Cardiac septum (tissue), 1 donor: ENCODE measurements at regions not wholly inside any gene's neighbourhood (a gene's known extent, or its start where the extent isn't known, plus 50 kb on each side); places are given as distances from the start of the nearest gene placed in this dataset.
"Not testable (repeated sequence)": the region's sequence is repeated elsewhere in the genome, so short reads cannot be mapped to it uniquely, and the experiment has no call there.

Experiments used
- DNase-seq: peaks from one replicate; pipeline ENCODE4 v3.0.0-alpha.2; 2020; ENCODE audit warnings: low spot score
- intact Hi-C: fragments of 100-400 bp; cut with DNase I; formaldehyde crosslinking; loops from one replicate; pipeline ENCODE4 v1.14.0; 2022
- donor health status: DM: no; HTN: no; CAD: no.

- intact Hi-C loops: no loop called here
- no peak for DNase-seq
These were observed 127.6 kb upstream of the NPAS2 start for GRCh38 chr2:100692381-100692780.

GRCh38 chr2:100692906-100693305 is 127.0 kb upstream of the NPAS2 start:
- intact Hi-C loops: no loop called here
- no peak for DNase-seq

GRCh38 chr2:100699131-100699530 is 120.8 kb upstream of the NPAS2 start:
- intact Hi-C loops: no loop called here
- no peak for DNase-seq

GRCh38 chr2:100702438-100703109 is 117.4 kb upstream of the NPAS2 start:
- intact Hi-C loops: no loop called here
- no peak for DNase-seq

GRCh38 chr2:100703213-100703612 is 116.7 kb upstream of the NPAS2 start:
- DNase-seq: no peak

GRCh38 chr2:100703739-100704138 is 116.2 kb upstream of the NPAS2 start:
- intact Hi-C loops: no loop called here
- DNase-seq: no peak

More at GRCh38 chr2:100703213-100703612, 116.7 kb upstream of the NPAS2 start:
- intact Hi-C loops: no loop called here

GRCh38 chr2:100704156-100704555 is 115.8 kb upstream of the NPAS2 start:
- no peak for DNase-seq
- intact Hi-C loops: no loop called here

- intact Hi-C loops: no loop called here
- DNase-seq: no peak
These were observed 115.2 kb upstream of the NPAS2 start for GRCh38 chr2:100704711-100705110.

- intact Hi-C loops: no loop called here
- no peak for DNase-seq
These were observed 112.7 kb upstream of the NPAS2 start for GRCh38 chr2:100707016-100707947.

GRCh38 chr2:100708333-100708732 is 111.6 kb upstream of the NPAS2 start:
- DNase-seq: no peak
- intact Hi-C loops: no loop called here

GRCh38 chr2:100713106-100713505 is 106.8 kb upstream of the NPAS2 start:
- DNase-seq: no peak
- intact Hi-C loops: no loop called here

GRCh38 chr2:100714396-100715010 is 105.4 kb upstream of the NPAS2 start:
- intact Hi-C loops, DNase-seq: not testable (repeated sequence)

- intact Hi-C loops, DNase-seq: not testable (repeated sequence)
These were observed 104.1 kb upstream of the NPAS2 start for GRCh38 chr2:100715861-100716260.

GRCh38 chr2:100716581-100716980 is 103.4 kb upstream of the NPAS2 start:
- no peak for DNase-seq
- intact Hi-C loops: no loop called here

GRCh38 chr2:100718065-100718629 is 101.8 kb upstream of the NPAS2 start:
- intact Hi-C loops: no loop called here
- no peak for DNase-seq

GRCh38 chr2:100720445-100720844 is 99.5 kb upstream of the NPAS2 start:
- intact Hi-C loops: no loop called here
- no peak for DNase-seq

GRCh38 chr2:100721693-100722092 is 98.2 kb upstream of the NPAS2 start:
- DNase-seq: no peak
- intact Hi-C loops: no loop called here

GRCh38 chr2:100722125-100722524 is 97.8 kb upstream of the NPAS2 start:
- intact Hi-C loops: no loop called here
- DNase-seq: no peak

GRCh38 chr2:100726866-100727265 is 93.1 kb upstream of the NPAS2 start:
- intact Hi-C loops: no loop called here
- DNase-seq: no peak

- intact Hi-C loops: loop anchor here (1.0 to 5.0 kb wide), 2 partner anchors 118 to 255 kb away; no protein-coding TSS in a partner anchor
- DNase-seq: no peak
These were observed 89.6 kb upstream of the NPAS2 start for GRCh38 chr2:100730290-100730868.
